Iris pigment epithelial cell (primary cell): ENCODE measurements at regions not wholly inside any gene's neighbourhood (a gene's known extent, or its start where the extent isn't known, plus 50 kb on each side); places are given as distances from the start of the nearest gene placed in this dataset.
"Not testable (repeated sequence)": the region's sequence is repeated elsewhere in the genome, so short reads cannot be mapped to it uniquely, and the experiment has no call there.

Source experiments
- DNase-seq: peaks from one replicate; pipeline ENCODE4 v3.0.0-alpha.2; 2011; ENCODE audit warnings: low read depth

DNA sequence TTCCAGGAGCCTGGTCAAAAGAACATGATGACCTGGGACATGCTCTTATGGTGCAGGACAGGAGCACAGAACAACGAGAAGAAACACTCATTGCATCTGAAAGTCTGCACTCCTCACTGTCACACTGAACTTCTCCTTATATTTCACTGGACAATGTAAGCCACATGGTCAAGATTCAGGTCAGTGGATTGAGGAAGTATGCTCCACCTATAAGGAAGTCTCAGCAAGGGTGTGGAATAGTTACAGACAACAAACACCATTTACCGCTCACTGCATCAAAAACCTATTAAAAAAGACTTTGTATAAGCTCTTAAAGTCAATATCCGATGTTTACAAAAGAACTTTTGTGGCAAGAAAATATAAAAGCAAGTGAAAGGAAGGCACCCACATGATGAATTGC is 153.1 kb upstream of the FOXG1 start:
- no peak for DNase-seq

DNA sequence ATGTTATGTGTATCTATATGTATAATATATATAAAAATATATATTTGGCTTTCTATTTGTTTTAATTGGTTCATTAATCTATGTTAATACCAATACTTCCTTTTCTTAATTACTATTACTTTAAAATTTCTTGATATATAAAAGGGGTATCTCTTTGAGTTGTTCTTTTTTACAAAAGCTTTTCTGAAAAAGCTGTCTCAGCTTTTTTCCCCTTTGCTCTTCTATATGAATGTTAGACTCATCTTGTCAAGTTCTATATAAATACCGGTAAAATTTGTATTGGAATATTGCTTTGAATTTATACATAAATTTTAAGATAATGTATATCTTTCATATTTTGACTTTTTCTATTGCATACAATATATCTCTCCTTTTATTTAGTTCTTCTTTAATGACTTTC is 139.8 kb upstream of the FOXG1 start:
- DNase-seq, result no peak

DNA sequence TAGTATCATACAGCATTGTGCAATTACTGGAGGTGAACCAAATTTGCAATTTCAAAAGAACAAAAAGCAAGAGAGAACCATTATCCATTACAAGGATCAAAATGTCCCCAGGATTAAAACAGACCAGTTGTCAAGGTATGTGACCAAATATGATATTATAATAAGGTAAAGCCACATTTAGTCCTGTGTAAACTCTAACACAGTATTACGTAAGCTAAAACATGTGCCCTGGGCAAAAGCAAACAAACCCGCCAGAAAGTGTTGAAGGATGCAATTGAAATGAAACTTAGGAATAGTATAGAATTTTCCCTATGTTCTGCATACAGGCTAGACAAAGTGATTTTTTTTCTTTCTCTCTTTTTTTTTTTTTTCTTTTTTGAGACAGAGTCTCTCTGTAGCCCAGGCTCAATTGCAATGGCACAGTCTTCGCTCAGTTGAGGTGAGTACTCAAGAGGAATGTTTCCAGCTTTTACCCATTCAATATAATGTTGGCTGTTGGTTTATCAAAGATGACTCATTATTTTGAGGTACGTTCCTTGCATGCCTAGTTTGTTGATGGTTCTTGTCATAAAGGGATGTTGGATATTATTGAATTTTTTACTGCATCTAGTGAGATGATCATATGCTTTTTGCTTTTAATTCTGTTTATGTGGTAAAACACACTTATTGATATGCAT is 137.1 kb upstream of the FOXG1 start:
- DNase-seq, result peak; percentile 21

DNA sequence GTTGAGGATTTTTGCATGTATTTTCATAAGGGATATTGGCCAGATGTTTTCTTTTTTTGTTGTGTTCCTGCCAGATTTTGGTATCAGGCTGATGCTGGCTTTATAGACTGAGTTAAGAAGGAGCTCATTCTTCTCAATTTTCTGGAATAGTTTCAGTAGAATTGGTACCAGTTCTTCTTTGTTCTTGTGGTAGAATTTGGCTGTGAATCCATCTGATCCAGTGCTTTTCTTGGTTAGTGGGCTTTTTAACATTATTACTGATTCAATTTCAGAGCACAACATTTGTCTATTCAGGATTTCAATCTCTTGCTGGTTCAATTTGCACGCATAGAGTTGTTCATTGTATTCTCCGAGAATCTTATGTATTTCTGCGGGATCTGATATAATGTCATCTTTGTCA is 136.5 kb upstream of the FOXG1 start:
- no peak for DNase-seq

DNA sequence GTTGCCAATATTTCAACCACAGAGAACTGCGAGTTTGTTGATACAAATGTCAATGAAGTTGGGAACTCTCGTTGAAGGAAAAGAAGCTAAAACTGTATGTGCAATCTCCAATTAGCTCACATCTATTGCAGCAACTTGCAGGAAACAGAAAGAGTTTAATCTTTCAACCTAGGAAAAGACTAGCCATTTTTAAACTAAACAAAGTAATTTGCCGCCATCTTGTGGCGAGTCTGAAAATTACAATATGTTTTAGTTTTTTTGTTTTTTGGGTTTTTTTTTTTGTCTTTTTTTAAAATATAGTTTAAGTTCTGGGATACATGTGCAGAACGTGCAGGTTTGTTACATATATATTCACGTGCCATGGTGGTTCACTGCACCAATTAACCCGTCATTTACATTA is 131.2 kb upstream of the FOXG1 start:
- DNase-seq, result peak; percentile 70

DNA sequence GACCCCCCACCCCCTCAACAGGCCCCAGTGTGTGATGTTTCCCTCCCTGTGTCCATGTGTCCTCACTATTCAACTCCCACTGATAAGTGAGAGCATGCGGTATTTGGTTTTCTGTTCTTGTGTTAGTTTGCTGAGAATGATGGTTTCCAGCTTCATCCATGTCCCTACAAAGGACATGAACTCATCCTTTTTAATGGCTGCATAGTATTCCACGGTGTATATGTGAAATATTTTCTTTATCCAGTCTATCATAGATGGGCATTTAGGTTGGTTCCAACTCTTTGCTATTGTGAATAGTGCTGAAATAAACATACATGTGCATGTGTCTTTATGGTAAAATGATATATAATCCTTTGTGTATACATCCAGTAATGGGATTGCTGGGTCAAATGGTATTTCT is 130.8 kb upstream of the FOXG1 start:
- not testable (repeated sequence) for DNase-seq

DNA sequence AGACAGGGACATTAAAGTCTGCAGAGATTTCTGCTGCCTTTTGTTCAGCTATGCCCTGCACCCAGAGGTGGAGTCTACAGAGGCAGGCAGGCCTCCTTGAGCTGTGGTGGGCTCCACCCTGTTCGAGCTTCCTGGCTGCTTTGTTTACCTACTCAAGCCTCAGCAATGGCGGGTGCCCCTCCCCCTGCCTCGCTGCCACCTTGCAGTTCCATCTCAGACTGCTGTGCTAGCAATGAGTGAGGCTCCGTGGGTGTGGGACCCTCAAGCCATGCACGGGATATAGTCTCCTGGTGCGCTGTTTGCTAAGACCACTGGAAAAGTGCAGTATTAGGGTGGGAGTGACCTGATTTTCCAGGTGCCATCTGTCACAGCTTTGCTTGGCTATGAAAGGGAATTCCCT is 125.4 kb upstream of the FOXG1 start:
- not testable (repeated sequence) for DNase-seq

DNA sequence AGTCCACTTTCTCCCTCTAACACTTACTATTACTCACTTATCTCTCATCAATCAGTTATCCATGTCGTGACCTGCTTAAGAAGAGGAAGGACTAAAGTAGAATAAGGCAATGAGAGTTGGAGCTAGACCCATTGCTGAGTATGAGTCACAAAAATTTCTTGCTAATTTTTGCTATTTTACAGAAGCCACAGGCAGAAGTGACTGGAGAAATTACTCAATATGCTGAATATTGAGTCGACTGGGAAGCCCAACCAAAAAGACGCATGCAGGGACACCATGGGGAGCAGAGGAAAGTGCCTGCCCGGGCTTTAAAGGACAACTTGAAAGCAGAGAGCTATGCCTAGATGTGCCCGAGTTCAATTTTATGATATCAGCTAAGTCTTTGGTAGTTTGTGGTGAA is 115.4 kb upstream of the FOXG1 start:
- peak; percentile 85 for DNase-seq

DNA sequence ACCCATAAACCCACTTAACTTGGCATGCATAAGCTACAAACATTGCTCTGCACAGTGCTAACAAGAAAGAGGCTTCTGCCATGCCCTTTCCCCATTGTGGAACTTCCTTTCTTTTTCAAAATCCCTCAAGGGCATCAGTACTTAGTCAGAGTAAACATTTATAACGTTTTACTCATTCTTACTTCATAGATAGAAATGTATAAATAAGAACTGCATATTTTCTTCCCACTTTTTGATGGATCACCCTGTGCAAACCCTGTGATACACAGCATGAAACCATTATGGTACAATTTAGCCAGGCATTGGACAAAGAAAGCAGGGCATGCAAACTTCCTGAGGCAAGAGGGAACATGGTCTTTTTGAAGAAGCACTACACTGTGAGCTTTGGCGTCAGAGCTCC is 113.8 kb upstream of the FOXG1 start:
- peak; percentile 85 for DNase-seq

DNA sequence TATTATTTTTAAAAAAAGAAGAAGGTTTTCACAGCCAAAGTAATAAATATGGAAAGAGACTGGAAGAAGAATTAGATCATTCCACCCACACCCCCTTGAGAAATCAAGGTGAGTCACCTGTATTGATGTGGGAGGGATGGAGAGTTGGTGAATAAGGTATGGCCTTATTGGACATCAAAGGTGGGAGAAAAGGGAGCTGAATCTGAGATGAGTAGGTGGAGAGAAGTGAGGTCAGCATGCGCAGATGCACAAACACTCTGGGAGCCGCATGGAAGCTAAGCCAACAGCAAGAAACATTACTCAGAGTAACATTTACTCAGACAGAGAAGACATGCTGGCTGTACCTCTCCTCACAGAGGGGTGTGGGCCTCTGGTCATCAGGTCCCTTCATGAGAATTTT is 113.1 kb upstream of the FOXG1 start:
- peak; percentile 62 for DNase-seq

DNA sequence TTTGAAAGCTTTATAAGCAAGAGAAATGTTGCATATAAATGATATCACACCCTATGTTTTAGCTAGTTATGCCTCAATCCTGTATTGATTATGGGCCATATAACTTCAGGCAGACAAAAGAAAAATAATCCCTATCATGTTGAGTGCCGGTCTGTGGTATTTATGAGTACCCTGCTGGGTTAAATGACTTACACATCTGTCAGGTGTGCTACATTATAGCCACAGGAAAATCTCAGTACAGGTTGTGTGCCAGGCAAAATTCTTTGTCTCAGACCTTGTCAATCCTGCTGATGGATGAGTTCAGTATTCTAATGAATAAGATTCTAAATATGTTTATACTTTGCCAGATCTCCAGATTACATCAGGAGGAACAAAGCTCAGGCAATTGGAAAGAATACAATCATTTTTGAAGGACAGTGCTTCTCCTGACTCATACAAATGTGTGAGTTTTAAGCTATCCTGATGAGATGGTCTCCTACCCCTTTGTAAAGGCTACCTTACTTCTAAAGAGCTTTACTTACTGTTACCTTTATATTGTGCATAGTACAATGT is 109.8 kb upstream of the FOXG1 start:
- peak; percentile 53 for DNase-seq

DNA sequence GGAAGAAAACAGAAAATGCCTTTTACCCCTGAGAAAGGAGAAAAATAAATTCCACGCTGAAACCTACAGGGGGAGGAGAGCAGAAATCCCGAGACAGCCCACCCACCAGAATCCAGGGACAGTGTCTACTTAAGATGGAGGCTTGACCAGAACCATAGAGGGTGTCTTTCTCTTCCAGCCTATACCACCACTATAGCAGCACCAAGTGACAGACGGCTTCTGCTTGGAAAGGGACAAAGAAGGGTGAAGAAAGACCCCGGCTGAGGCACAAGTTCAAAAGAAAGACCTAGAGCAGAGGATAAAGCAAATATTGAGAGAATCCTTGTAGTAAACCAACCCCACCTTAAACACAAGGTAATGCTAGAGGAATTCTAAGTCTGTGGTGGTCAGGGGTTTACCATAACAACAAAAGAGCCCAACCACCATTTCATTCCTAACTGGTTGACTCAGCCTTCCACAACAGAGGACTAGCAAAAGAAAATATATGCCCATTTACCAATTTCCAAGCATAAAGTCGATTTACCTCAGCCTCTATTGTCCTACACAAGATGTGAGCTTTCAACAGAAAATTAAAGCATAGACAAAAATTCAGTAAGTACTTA is 105.3 kb upstream of the FOXG1 start:
- peak; percentile 95 for DNase-seq

DNA sequence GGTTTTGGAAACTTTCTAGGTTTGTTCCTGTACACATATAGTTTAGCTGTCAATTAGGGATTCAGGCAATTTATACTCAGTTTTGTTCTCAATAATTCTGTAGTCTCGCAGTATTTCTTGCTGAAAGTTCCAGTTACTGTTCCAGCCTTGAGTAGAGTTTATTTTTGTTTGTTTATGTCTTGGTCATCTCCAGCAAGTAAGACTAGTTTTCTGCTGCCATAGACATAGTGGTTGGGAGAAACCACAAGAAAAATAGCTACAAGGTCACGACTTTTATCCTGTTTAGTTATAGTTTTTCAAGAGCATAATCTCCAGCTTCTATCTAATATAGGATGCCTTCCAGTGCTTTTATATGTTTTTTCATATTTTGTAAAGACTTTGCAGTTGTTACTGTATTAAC is 99.6 kb upstream of the FOXG1 start:
- DNase-seq, result peak; percentile 81

DNA sequence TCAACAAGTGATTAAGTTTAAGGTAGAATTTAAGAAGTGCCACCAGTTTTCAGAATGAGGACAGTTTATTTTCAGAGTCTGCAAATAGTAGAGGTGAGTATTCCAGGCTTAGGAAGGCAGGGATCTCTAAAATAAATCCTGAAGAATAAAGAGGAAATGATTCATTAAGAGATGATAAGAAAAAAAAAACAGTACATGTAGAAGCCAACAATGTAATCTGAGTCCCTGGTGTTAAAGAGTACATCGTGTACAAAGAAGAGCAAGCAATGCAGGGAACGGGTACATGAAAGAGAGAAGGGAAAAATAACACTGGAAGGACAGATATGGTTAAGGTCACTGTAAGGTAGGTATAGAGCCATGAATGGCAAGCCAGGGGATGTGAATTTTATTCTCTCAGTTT is 95.2 kb upstream of the FOXG1 start:
- peak; percentile 88 for DNase-seq

DNA sequence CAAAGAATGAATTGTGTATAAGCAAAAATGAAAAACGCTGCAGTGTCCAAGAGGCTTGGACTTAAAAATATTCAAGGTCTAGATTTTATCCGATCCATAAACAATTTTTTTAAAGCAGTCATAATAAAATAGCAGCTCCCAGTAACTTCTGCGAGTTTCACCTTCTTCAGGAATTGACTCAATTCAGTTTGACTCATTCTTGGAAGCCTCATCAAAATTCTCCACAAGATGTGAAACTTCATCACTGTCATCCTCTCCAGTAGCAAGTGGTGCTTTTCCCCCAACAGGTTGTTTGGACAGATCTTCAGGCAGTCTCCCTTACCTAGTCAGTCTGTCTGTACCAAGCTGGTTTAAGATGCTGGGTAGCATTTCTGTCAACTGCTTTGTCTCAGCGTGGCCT is 93.5 kb upstream of the FOXG1 start:
- peak; percentile 59 for DNase-seq

DNA sequence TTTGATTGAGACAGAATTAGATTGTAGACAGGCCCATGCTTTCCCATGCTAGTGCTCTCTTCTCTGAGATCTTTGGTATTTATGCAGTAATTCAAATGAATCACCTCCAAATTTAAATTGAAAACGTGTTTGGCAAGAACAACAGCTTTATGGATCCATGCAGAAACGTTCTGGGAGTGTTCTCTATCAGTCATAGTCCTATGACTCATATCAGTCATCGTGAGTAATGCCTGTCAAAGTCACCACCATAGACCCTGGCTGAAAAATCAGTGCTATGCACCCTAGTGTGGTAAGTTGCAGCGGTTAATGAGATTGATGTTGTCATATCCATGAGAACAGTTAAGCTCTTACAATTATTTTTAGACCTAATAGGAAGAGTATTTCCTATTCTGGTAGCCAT is 90.1 kb upstream of the FOXG1 start:
- DNase-seq, result peak; percentile 95

DNA sequence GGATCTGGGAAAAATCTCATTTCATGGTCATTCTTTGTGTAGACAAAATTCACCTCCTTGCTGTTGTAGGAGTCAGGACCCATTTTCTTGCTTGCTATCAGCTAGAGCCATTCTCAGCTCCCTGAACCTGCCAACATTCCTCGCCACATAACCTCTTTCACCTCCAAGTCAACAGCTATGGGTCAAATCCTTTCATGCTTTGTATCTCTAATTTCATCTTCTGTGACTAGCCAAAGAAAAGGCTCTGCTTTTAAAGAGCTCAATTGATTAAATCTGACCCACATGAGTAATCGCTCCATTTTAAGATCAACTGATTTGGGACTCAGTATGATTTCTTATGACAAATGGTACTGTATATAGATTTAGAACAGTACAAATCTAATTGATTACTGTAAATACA is 89.2 kb upstream of the FOXG1 start:
- DNase-seq, result no peak

DNA sequence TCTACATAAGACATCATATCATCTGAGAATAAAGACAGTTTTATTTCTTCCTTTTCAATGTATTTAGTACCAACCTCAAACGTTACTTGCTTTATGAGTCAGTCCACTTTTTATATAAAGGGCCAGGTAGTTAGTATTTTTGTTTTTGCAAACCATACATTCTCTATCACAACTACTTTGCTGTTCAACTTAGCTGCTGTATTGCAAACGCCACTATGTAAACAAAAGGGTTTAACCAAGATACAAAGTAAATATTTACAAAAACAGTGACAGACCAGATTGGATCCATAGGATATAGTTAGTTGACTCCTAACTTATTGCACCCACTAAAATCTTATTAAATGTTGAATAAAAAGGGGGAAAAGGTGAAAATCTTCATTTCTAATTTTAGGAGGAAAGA is 87.7 kb upstream of the FOXG1 start:
- DNase-seq, result no peak

DNA sequence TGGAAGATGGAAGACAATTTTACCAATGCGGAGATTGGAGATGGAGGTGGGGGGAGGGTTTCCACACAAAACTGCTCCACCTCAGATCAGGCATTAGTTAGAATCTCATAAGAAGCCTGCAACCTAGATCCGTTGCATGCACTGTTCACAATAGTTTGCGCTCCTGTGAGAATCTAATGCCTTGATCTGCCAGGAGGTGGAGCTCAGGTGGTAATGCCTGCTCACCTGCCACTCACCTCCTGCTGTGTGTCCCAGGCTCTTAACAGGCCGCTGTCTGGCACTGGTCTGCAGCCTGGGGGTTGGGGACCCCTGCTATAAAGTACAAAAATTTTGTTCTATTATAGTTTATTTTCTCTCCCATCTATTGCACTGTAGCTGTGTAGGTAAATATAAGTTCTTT is 84.9 kb upstream of the FOXG1 start:
- no peak for DNase-seq

DNA sequence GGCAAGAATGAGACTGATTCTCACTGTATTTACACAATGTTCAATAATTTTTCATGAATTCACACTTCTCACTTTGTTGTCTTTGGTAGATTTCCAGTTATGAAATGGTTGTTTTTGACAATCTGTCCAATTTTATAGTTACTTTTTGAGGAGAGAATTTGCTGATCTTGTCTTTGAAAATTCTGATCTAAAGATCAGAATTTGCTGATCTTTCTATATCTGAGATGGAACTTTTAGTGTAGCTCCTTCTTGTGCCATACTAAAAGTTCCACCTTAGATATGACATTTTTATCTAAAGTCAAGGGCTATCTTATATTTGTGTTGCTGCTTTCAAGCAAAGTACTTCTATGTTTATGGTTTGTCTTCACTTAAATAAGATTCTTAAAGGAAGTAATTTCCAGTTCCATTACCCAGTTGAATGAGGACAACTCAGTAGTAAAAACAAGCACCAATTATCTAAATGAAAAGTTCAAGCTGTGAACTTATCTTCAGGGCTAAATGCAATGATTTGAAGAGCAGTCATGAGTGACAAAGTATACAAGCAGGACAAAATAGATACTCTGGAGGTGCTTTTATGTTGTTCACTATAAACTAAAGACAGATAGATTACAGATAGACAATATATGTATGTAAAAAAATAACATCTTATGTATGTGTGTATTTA is 76.4 kb upstream of the FOXG1 start:
- no peak for DNase-seq

DNA sequence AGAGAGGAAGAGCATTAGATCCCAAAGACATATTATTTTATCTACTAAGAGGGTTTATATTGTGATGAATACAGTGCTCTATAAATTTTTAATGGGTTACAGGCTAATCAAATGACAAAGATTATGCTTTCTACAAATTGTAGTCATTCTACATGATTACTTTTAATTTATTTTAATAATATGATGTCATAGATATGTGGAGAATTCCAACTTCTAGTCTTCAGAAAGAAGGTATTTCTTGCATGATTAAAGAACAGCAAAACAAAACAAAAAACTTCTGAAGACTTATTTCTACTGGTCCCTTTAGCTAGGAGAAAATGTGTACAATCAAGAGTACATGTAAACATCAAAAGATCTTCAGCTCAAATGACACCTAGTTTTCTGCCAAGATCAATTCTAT is 71.5 kb upstream of the FOXG1 start:
- DNase-seq, result no peak

DNA sequence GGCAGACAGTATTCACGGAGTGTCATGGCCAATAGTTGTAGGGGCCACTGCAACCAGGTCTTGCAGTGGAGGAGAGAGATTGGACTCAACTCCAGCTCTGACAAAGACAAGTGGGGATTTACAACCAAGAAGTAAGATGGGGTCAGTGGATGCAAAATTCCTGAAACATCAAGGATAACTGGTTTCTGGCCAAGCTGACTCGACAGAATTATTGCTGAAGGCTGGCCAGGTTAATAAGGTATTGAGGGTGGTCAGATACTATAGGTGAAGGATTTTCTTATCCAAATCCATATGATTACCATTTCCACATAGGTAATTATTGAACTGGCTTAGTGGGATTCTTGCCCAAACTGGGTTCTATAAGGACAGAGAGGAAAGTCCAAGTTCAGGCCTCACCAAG is 64.9 kb upstream of the FOXG1 start:
- DNase-seq, result no peak

DNA sequence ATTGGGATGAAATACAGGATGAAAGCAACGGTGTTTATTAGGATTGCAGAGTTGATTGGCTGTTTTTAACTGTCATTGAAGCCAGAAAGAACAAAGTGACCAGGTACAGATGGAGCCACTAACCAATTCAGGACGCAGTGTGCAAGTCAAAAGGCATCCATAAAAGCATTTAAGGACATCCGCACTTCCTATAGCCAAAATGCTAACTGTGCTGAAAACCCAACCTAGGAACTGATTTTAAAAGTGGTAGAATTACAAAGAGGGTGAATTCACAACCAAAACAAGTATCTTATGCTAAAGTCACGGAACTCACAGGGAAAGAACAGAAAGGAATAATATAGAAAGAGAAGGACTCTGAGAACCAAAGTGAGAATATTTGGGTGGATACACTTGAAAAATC is 63.1 kb upstream of the FOXG1 start:
- DNase-seq, result no peak
